Memory B cell (primary cell): ENCODE measurements at regions not wholly inside any gene's neighbourhood (a gene's known extent, or its start where the extent isn't known, plus 50 kb on each side); places are given as distances from the start of the nearest gene placed in this dataset.
"Not testable (repeated sequence)": the region's sequence is repeated elsewhere in the genome, so short reads cannot be mapped to it uniquely, and the experiment has no call there.

ENCODE experiments used
- ATAC-seq: fragments of 150-1000 bp; cut with Tn5 transposase; 2 replicates; pipeline ENCODE4 v1.10.0; 2021; ENCODE audit warnings: low read depth, mild to moderate bottlenecking, moderate library complexity
- DNase-seq, 2 donors: peaks; one replicate each; pipeline ENCODE4 v3.0.0; 2022; ENCODE audit warnings: low spot score in 2 of 2
- H3K27ac Mint-ChIP-seq: one replicate; pipeline ENCODE4 v1.8.0; 2022; ENCODE audit warnings: mild to moderate bottlenecking, moderate library complexity, mixed read lengths
- H3K27me3 Mint-ChIP-seq: one replicate; pipeline ENCODE4 v1.8.0; 2022; ENCODE audit warnings: mixed read lengths
- H3K36me3 Mint-ChIP-seq: one replicate; pipeline ENCODE4 v1.8.0; 2022; ENCODE audit warnings: mild to moderate bottlenecking, mixed read lengths
- H3K4me1 Mint-ChIP-seq: one replicate; pipeline ENCODE4 v1.8.0; 2022; ENCODE audit warnings: mixed read lengths
- H3K4me3 Mint-ChIP-seq: one replicate; pipeline ENCODE4 v1.8.0; 2022; ENCODE audit warnings: mild to moderate bottlenecking, moderate library complexity, mixed read lengths
- H3K9me3 Mint-ChIP-seq: one replicate; pipeline ENCODE4 v1.8.0; 2022; ENCODE audit warnings: mixed read lengths

- not testable (repeated sequence) for H3K4me1 Mint-ChIP-seq, DNase-seq, H3K36me3 Mint-ChIP-seq, H3K4me3 Mint-ChIP-seq, H3K27ac Mint-ChIP-seq, ATAC-seq, H3K9me3 Mint-ChIP-seq
- H3K27me3 Mint-ChIP-seq, result peaks cover 19% of the 10 kb centered on the region
Observed at GRCh38 chr19:14270557-14270956, 64.6 kb upstream of the ADGRL1 start.

GRCh38 chr19:14267224-14267741 is 61.3 kb upstream of the ADGRL1 start:
- no peaks in the 10 kb centered on the region for H3K9me3 Mint-ChIP-seq
- H3K4me1 Mint-ChIP-seq, result no peaks in the 10 kb centered on the region
- peaks cover 13% of the 10 kb centered on the region for H3K27me3 Mint-ChIP-seq
- ATAC-seq (no peak), DNase-seq (no peak)
- H3K27ac Mint-ChIP-seq, result no peak overlapping the region
- H3K36me3 Mint-ChIP-seq, result no peaks in the 10 kb centered on the region
- no peak overlapping the region for H3K4me3 Mint-ChIP-seq

GRCh38 chr19:14266208-14266607 is 60.2 kb upstream of the ADGRL1 start:
- H3K9me3 Mint-ChIP-seq, H3K27ac Mint-ChIP-seq, H3K27me3 Mint-ChIP-seq, H3K4me1 Mint-ChIP-seq, DNase-seq, ATAC-seq, H3K36me3 Mint-ChIP-seq, H3K4me3 Mint-ChIP-seq: not testable (repeated sequence)

- no peaks in the 10 kb centered on the region for H3K4me1 Mint-ChIP-seq
- no peak overlapping the region for H3K4me3 Mint-ChIP-seq
- no peak overlapping the region for H3K27ac Mint-ChIP-seq
- no peak for DNase-seq
- peaks cover 7% of the 10 kb centered on the region for H3K27me3 Mint-ChIP-seq
- ATAC-seq, result no peak
- H3K36me3 Mint-ChIP-seq, result no peaks in the 10 kb centered on the region
- no peaks in the 10 kb centered on the region for H3K9me3 Mint-ChIP-seq
Observed at GRCh38 chr19:14265290-14266036, 59.5 kb upstream of the ADGRL1 start.

DNA sequence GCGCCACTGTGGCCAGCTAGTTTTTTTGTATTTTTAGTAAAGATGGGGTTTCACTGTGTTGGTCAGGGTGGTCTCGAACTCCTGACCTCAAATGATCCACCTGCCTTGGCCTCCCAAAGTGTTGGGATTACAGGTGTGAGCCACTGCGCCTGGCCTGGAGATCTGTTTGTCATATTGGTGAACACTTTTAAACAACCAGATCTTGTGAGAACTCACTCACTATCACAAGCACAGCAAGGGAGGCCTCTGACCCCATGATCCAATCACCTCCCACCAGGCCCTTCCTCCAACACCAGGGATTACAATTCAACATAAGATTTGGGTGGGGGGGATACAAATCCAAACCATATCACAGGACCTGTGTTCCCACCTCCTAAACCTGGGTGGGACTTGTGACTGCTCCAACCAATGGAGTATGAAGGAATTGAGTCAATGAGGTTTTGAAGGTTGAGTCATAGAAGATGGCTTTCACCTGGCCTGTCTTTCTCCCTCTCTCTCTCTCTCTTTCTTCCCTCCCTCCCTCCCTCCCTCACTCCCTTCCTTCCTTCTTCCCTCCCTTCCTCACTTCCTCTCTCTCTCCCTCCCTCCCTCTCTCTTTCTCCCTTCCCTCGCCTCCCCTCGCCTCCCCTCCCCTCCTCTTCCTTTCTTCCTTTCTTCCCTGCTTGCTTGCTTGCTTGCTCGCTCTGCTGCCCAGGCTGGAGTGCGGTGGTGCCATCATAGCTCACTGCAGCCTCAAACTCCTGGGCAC is 50.1 kb upstream of the ADGRL1 start:
- H3K4me3 Mint-ChIP-seq, ATAC-seq: not testable (repeated sequence)

More for the DNA sequence above, 50.1 kb upstream of the ADGRL1 start:
- H3K36me3 Mint-ChIP-seq, H3K9me3 Mint-ChIP-seq, DNase-seq, H3K27ac Mint-ChIP-seq, H3K4me1 Mint-ChIP-seq, H3K27me3 Mint-ChIP-seq: not testable (repeated sequence)
